HepG2 (cell line): ENCODE measurements at regions not wholly inside any gene's neighbourhood (a gene's known extent, or its start where the extent isn't known, plus 50 kb on each side); places are given as distances from the start of the nearest gene placed in this dataset.

Experiments
- ASH2L ChIP-seq: fragments of 300-600, 200-600 bp; sonication (generic); IDR thresholded peaks from 2 replicates; pipeline ENCODE4 v1.7.0; 2017; ENCODE audit warnings: low read depth, mild to moderate bottlenecking, moderate library complexity, mixed read lengths, low read length; ENCODE audit not compliant: insufficient read length
- CTCF ChIP-seq: sonication (generic); formaldehyde crosslinking; IDR thresholded peaks from 2 replicates; pipeline ENCODE4 v1.5.0; 2020; ENCODE audit warnings: mild to moderate bottlenecking, missing genetic modification reagents, moderate library complexity
- E2F5 ChIP-seq: sonication (generic); formaldehyde crosslinking; conservative IDR thresholded peaks from 2 replicates; pipeline ENCODE4 v1.4.0; 2020; ENCODE audit warnings: missing genetic modification reagents
- EP300 ChIP-seq, 3 experiments: sonication (generic) in 1 of 3; formaldehyde crosslinking in 1 of 3; IDR thresholded peaks; 2 replicates each; pipeline versions ENCODE4 v1.5.1 to v1.6.1; 2011 to 2020; ENCODE audit warnings: low read depth in 2 of 3, low read length in 2 of 3, borderline replicate concordance in 1 of 3, improper control_type of control experiment in 1 of 3, mild to moderate bottlenecking in 1 of 3, missing genetic modification reagents in 1 of 3, moderate library complexity in 1 of 3
- HNF4A ChIP-seq: sonication (generic); formaldehyde crosslinking; IDR thresholded peaks from 2 replicates; pipeline ENCODE4 v1.4.0; 2020; ENCODE audit warnings: missing genetic modification reagents
- PRPF4 ChIP-seq: fragments of 200-400 bp; formaldehyde crosslinking; IDR thresholded peaks from 2 replicates; pipeline ENCODE4 v1.6.1; 2016; ENCODE audit warnings: low read length, low read depth; ENCODE audit not compliant: poor library complexity, severe bottlenecking
- RNF2 ChIP-seq: fragments of 450-650 bp; conservative IDR thresholded peaks from 2 replicates; pipeline ENCODE4 v1.6.1; 2016; ENCODE audit warnings: low read depth
- SIN3A ChIP-seq: IDR thresholded peaks from 2 replicates; pipeline ENCODE4 v1.6.1; 2011; ENCODE audit warnings: low read depth, mild to moderate bottlenecking, control low read depth, low read length, borderline replicate concordance
- ZBTB40 ChIP-seq, 2 experiments: fragments of 450-650 bp in 1 of 2; sonication (generic) in 1 of 2; formaldehyde crosslinking in 1 of 2; IDR thresholded peaks; 2 replicates each; pipeline versions ENCODE4 v1.6.1 to v1.8.0; 2016 to 2022; ENCODE audit warnings: antibody characterized with exemption in 1 of 2, mild to moderate bottlenecking in 1 of 2, missing genetic modification reagents in 1 of 2
- ZNF274 ChIP-seq: sonication (generic); formaldehyde crosslinking; IDR thresholded peaks from 2 replicates; pipeline ENCODE4 v1.5.1; 2020; ENCODE audit warnings: mild to moderate bottlenecking, missing genetic modification reagents
- ZNF331 ChIP-seq: sonication (generic); formaldehyde crosslinking; IDR thresholded peaks from 2 replicates; pipeline ENCODE4 v1.4.0; 2020; ENCODE audit warnings: missing genetic modification reagents
- ZNF629 ChIP-seq: sonication (generic); formaldehyde crosslinking; conservative IDR thresholded peaks from 2 replicates; pipeline ENCODE4 v1.5.0; 2020; ENCODE audit warnings: missing genetic modification reagents
- TF ChIP-seq, protein P1 (sequence below): IDR thresholded peaks from 2 replicates; pipeline ENCODE4 v1.6.1; 2016; ENCODE audit warnings: mild to moderate bottlenecking
- TF ChIP-seq, protein P2 (sequence below): IDR thresholded peaks from 2 replicates; pipeline ENCODE4 v1.6.1; 2016; ENCODE audit warnings: missing compliant biosample characterization, missing genetic modification reagents, borderline replicate concordance

- no peak for TF ChIP-seq HNF4A
- TF ChIP-seq, protein P1, sequence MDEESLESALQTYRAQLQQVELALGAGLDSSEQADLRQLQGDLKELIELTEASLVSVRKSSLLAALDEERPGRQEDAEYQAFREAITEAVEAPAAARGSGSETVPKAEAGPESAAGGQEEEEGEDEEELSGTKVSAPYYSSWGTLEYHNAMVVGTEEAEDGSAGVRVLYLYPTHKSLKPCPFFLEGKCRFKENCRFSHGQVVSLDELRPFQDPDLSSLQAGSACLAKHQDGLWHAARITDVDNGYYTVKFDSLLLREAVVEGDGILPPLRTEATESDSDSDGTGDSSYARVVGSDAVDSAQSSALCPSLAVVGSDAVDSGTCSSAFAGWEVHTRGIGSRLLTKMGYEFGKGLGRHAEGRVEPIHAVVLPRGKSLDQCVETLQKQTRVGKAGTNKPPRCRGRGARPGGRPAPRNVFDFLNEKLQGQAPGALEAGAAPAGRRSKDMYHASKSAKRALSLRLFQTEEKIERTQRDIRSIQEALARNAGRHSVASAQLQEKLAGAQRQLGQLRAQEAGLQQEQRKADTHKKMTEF (CRISPR knock-in tag): no peak
- no peak for TF ChIP-seq CTCF (CRISPR knock-in tag)
- TF ChIP-seq, protein P2, sequence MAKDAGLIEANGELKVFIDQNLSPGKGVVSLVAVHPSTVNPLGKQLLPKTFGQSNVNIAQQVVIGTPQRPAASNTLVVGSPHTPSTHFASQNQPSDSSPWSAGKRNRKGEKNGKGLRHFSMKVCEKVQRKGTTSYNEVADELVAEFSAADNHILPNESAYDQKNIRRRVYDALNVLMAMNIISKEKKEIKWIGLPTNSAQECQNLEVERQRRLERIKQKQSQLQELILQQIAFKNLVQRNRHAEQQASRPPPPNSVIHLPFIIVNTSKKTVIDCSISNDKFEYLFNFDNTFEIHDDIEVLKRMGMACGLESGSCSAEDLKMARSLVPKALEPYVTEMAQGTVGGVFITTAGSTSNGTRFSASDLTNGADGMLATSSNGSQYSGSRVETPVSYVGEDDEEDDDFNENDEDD (CRISPR knock-in tag): no peak
- no peak for TF ChIP-seq ZBTB40 (IDR thresholded peaks at IDR 0.05)
- no peak for TF ChIP-seq ZBTB40 (CRISPR knock-in tag; IDR thresholded peaks at IDR 0.05)
- TF ChIP-seq SIN3A: no peak
- no peak for TF ChIP-seq ZNF274
- TF ChIP-seq E2F5: no peak
- TF ChIP-seq RNF2: no peak
- TF ChIP-seq PRPF4: no peak
- no peak for TF ChIP-seq EP300 (IDR thresholded peaks at IDR 0.05; ENCODE audit: low read depth in 2 of 2, low read length in 2 of 2)
- TF ChIP-seq EP300 (CRISPR knock-in tag; IDR thresholded peaks at IDR 0.05; ENCODE audit: borderline replicate concordance): no peak
- no peak for TF ChIP-seq ZNF331 (CRISPR knock-in tag)
- no peak for TF ChIP-seq ASH2L
- no peak for TF ChIP-seq ZNF629 (CRISPR knock-in tag)
Measured at GRCh38 chr7:145862212-145862611, 254.4 kb upstream of the CNTNAP2 start.
